SK-N-SH treated with all-trans-retinoic acid at 6 μM for 48 hours (cell line): ENCODE measurements at regions not wholly inside any gene's neighbourhood (a gene's known extent, or its start where the extent isn't known, plus 50 kb on each side); places are given as distances from the start of the nearest gene placed in this dataset.

Source experiments
- BACH2 ChIP-seq: fragments of 250-450 bp; sonication (Bioruptor Pico); IDR thresholded peaks from 2 replicates; pipeline ENCODE4 v1.9.0; 2021; ENCODE audit warnings: mild to moderate bottlenecking, borderline replicate concordance
- ZNF565 ChIP-seq: fragments of 450-650 bp; formaldehyde crosslinking; conservative IDR thresholded peaks from 2 replicates; pipeline ENCODE4 v1.5.0; 2020; ENCODE audit warnings: low read depth, mild to moderate bottlenecking, moderate library complexity
- ZNF8 ChIP-seq: fragments of 450-650 bp; formaldehyde crosslinking; IDR thresholded peaks from 2 replicates; pipeline ENCODE4 v1.5.0; 2020; ENCODE audit warnings: mild to moderate bottlenecking, moderate library complexity
- TF ChIP-seq, protein P1 (sequence below): fragments of 250-450 bp; sonication (Bioruptor Pico); IDR thresholded peaks from 2 replicates; pipeline ENCODE4 v1.8.0; 2021; ENCODE audit warnings: low read depth, mild to moderate bottlenecking, moderate library complexity, borderline replicate concordance
- TF ChIP-seq, protein P2 (sequence below): fragments of 250-450 bp; sonication (Bioruptor Pico); IDR thresholded peaks from 2 replicates; pipeline ENCODE4 v1.8.0; 2020; ENCODE audit warnings: mild to moderate bottlenecking, moderate library complexity, borderline replicate concordance
- TF ChIP-seq, protein P3 (sequence below): fragments of 250-450 bp; sonication (Bioruptor Pico); IDR thresholded peaks from 2 replicates; pipeline ENCODE4 v1.5.1; 2020; ENCODE audit warnings: low read depth, mild to moderate bottlenecking, moderate library complexity
- TF ChIP-seq, protein P4 (sequence below): fragments of 250-450 bp; sonication (Bioruptor Pico); IDR thresholded peaks from 2 replicates; pipeline ENCODE4 v1.5.1; 2021; ENCODE audit warnings: mild to moderate bottlenecking, moderate library complexity
- TF ChIP-seq, protein P5 (sequence below): fragments of 250-450 bp; sonication (Bioruptor Pico); IDR thresholded peaks from 2 replicates; pipeline ENCODE4 v1.5.0; 2020; ENCODE audit warnings: mild to moderate bottlenecking, moderate library complexity

DNA sequence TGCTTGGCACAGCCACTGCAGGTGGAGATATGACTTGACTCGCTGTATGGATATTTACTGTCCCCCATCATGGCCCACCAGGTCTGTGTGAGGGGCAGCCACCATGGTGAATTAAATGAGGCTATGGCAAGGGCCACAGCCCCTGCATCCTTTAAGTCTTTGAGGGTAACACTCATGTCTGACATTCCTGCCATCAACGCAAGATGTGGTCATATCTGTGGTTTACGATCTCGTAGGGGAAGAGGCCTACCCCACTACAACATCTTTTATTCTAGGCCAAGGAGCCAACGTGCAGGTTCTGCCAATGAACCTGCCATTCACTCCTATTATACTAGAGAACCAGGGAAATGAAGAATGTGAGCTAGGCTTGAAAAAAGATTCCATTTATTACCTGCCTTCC, 381.6 kb upstream of the ID2 start:
- no peak for TF ChIP-seq BACH2 (CRISPR knock-in tag)
- TF ChIP-seq, protein P1, sequence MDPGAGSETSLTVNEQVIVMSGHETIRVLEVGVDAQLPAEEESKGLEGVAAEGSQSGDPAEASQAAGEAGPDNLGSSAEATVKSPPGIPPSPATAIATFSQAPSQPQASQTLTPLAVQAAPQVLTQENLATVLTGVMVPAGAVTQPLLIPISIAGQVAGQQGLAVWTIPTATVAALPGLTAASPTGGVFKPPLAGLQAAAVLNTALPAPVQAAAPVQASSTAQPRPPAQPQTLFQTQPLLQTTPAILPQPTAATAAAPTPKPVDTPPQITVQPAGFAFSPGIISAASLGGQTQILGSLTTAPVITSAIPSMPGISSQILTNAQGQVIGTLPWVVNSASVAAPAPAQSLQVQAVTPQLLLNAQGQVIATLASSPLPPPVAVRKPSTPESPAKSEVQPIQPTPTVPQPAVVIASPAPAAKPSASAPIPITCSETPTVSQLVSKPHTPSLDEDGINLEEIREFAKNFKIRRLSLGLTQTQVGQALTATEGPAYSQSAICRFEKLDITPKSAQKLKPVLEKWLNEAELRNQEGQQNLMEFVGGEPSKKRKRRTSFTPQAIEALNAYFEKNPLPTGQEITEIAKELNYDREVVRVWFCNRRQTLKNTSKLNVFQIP (CRISPR knock-in tag), result no peak
- TF ChIP-seq, protein P2, sequence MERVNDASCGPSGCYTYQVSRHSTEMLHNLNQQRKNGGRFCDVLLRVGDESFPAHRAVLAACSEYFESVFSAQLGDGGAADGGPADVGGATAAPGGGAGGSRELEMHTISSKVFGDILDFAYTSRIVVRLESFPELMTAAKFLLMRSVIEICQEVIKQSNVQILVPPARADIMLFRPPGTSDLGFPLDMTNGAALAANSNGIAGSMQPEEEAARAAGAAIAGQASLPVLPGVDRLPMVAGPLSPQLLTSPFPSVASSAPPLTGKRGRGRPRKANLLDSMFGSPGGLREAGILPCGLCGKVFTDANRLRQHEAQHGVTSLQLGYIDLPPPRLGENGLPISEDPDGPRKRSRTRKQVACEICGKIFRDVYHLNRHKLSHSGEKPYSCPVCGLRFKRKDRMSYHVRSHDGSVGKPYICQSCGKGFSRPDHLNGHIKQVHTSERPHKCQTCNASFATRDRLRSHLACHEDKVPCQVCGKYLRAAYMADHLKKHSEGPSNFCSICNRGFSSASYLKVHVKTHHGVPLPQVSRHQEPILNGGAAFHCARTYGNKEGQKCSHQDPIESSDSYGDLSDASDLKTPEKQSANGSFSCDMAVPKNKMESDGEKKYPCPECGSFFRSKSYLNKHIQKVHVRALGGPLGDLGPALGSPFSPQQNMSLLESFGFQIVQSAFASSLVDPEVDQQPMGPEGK, result no peak
- TF ChIP-seq, protein P3, sequence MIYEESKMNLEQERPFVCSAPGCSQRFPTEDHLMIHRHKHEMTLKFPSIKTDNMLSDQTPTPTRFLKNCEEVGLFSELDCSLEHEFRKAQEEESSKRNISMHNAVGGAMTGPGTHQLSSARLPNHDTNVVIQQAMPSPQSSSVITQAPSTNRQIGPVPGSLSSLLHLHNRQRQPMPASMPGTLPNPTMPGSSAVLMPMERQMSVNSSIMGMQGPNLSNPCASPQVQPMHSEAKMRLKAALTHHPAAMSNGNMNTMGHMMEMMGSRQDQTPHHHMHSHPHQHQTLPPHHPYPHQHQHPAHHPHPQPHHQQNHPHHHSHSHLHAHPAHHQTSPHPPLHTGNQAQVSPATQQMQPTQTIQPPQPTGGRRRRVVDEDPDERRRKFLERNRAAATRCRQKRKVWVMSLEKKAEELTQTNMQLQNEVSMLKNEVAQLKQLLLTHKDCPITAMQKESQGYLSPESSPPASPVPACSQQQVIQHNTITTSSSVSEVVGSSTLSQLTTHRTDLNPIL (CRISPR knock-in tag), result no peak
- no peak for TF ChIP-seq ZNF8 (CRISPR knock-in tag)
- no peak for TF ChIP-seq ZNF565 (CRISPR knock-in tag)
- TF ChIP-seq, protein P4, sequence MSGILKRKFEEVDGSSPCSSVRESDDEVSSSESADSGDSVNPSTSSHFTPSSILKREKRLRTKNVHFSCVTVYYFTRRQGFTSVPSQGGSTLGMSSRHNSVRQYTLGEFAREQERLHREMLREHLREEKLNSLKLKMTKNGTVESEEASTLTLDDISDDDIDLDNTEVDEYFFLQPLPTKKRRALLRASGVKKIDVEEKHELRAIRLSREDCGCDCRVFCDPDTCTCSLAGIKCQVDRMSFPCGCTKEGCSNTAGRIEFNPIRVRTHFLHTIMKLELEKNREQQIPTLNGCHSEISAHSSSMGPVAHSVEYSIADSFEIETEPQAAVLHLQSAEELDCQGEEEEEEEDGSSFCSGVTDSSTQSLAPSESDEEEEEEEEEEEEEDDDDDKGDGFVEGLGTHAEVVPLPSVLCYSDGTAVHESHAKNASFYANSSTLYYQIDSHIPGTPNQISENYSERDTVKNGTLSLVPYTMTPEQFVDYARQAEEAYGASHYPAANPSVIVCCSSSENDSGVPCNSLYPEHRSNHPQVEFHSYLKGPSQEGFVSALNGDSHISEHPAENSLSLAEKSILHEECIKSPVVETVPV (CRISPR knock-in tag), result no peak
- TF ChIP-seq, protein P5, sequence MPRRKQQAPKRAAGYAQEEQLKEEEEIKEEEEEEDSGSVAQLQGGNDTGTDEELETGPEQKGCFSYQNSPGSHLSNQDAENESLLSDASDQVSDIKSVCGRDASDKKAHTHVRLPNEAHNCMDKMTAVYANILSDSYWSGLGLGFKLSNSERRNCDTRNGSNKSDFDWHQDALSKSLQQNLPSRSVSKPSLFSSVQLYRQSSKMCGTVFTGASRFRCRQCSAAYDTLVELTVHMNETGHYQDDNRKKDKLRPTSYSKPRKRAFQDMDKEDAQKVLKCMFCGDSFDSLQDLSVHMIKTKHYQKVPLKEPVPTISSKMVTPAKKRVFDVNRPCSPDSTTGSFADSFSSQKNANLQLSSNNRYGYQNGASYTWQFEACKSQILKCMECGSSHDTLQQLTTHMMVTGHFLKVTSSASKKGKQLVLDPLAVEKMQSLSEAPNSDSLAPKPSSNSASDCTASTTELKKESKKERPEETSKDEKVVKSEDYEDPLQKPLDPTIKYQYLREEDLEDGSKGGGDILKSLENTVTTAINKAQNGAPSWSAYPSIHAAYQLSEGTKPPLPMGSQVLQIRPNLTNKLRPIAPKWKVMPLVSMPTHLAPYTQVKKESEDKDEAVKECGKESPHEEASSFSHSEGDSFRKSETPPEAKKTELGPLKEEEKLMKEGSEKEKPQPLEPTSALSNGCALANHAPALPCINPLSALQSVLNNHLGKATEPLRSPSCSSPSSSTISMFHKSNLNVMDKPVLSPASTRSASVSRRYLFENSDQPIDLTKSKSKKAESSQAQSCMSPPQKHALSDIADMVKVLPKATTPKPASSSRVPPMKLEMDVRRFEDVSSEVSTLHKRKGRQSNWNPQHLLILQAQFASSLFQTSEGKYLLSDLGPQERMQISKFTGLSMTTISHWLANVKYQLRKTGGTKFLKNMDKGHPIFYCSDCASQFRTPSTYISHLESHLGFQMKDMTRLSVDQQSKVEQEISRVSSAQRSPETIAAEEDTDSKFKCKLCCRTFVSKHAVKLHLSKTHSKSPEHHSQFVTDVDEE, result no peak
